Tibial nerve (tissue), 3 donors: ENCODE measurements at regions not wholly inside any gene's neighbourhood (a gene's known extent, or its start where the extent isn't known, plus 50 kb on each side); places are given as distances from the start of the nearest gene placed in this dataset.

Experiments
- CTCF ChIP-seq, 5 experiments: fragments of 200-600 bp in 3 of 5; fragments of 450-650 bp in 2 of 5; sonication (generic) in 3 of 5; IDR thresholded peaks; one replicate each; pipeline ENCODE4 v1.5.1; 2016 to 2019; ENCODE audit warnings: antibody characterized with exemption in 5 of 5, mild to moderate bottlenecking in 3 of 5, moderate library complexity in 2 of 5
- POLR2A ChIP-seq, 2 donors: fragments of 450-650 bp; IDR thresholded peaks; one replicate each; pipeline ENCODE4 v1.6.1; 2017; ENCODE audit warnings: antibody characterized with exemption in 2 of 2, mild to moderate bottlenecking in 2 of 2, moderate library complexity in 2 of 2

- TF ChIP-seq CTCF (IDR thresholded peaks at IDR 0.05), result no peak
- TF ChIP-seq POLR2A (IDR thresholded peaks at IDR 0.05), result no peak
These were observed 50.4 kb upstream of the PAGE5 start for GRCh38 chrX:55169782-55170181.
